GM12865 (cell line): ENCODE measurements at regions not wholly inside any gene's neighbourhood (a gene's known extent, or its start where the extent isn't known, plus 50 kb on each side); places are given as distances from the start of the nearest gene placed in this dataset.

Experiments
- DNase-seq: peaks from one replicate; pipeline ENCODE4 v3.0.0; 2010; ENCODE audit warnings: low read depth
- H3K4me3 ChIP-seq: 2 replicates; pipeline ENCODE4 v1.5.1; 2011; ENCODE audit warnings: mild to moderate bottlenecking, low read depth, low read length, control low read depth
- CTCF ChIP-seq: IDR thresholded peaks from 2 replicates; pipeline ENCODE4 v1.5.1; 2011; ENCODE audit warnings: low read length, control low read depth, low read depth, inconsistent platforms; ENCODE audit not compliant: insufficient read depth; ENCODE audit errors: missing control alignments

GRCh38 chr6:19279273-19279684 lies 557.9 kb upstream of the ID4 start:
- no peak for TF ChIP-seq CTCF
- H3K4me3 ChIP-seq: no peak overlapping the region
- no peak for DNase-seq

GRCh38 chr6:19287928-19288327 lies 549.2 kb upstream of the ID4 start:
- no peak for DNase-seq
- no peak overlapping the region for H3K4me3 ChIP-seq
- TF ChIP-seq CTCF: no peak

GRCh38 chr6:19289457-19289856 lies 547.7 kb upstream of the ID4 start:
- H3K4me3 ChIP-seq: no peak overlapping the region
- DNase-seq: no peak
- no peak for TF ChIP-seq CTCF

DNA sequence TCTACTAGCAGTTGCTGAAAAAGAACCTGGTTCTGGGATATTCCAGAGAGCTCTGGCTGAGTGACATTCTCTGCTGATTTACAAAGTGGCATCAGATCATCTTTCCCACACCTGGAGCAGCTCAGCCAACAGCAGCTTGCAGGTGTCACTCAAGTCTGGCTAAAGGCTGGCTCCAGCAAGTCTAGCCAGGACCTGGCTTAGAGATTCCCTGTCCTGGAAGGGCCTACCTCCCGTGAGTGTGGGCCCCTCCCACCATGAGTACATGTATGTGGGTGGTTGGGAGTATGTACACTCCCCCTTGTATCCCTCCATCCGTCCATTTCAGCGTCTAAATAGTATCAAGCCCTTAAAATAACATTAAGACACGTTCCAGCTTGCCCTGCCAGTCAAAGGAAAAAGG lies 539.3 kb upstream of the ID4 start:
- TF ChIP-seq CTCF: no peak
- no peak for DNase-seq
- H3K4me3 ChIP-seq: no peak overlapping the region

DNA sequence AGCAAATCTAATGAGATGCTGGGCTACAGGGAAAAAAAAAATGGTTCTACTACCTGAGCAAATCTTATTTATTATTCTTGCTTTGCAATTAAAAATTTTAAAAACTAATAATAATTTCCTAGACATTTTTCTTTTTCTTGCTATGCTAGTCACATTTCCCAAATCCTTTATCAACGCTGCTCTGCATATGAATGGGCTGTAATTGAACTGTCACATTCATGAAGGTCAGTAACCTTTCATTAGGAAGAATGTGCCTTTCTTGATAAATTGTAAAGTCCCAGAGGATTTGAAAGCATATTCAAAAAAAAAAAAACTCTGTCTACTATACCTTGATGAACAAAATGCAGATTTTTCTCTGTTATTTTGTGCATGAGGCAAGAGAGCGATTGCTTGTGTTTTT lies 538.7 kb upstream of the ID4 start:
- no peak for DNase-seq
- H3K4me3 ChIP-seq: no peak overlapping the region
- TF ChIP-seq CTCF: no peak

- H3K4me3 ChIP-seq: no peak overlapping the region
- no peak for TF ChIP-seq CTCF
- DNase-seq: no peak
Measured at GRCh38 chr6:19299129-19299528, 538.0 kb upstream of the ID4 start.

DNA sequence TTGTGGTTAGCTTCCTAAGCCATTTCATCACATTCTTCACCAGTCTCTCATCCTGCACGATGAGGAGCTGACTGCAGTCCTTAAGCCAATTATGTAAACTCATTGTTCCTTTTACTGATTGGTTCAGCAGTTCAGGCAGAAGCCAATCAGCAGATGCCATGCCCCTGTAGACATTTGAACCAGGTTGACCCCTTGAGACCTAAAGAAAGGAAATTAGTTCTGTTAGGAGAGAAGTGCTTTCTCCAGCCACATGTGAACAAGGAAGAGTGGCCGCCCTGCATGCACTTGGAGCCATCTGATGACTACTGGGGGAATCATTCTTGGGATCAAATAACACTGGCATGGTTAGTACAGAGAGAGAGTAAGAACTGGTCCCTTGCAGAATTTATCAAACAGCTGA lies 535.2 kb upstream of the ID4 start:
- no peak for TF ChIP-seq CTCF
- no peak for DNase-seq
- H3K4me3 ChIP-seq: no peak overlapping the region
